GM21723 (cell line): ENCODE measurements at regions not wholly inside any gene's neighbourhood (a gene's known extent, or its start where the extent isn't known, plus 50 kb on each side); places are given as distances from the start of the nearest gene placed in this dataset.
"Not testable (repeated sequence)": the region's sequence is repeated elsewhere in the genome, so short reads cannot be mapped to it uniquely, and the experiment has no call there.

Experiments
- ATAC-seq: cut with Tn5 transposase; IDR thresholded peaks from one replicate; pipeline ENCODE4 v1.9.1; 2021; ENCODE audit warnings: mild to moderate bottlenecking, moderate library complexity; ENCODE audit not compliant: unreplicated experiment

DNA sequence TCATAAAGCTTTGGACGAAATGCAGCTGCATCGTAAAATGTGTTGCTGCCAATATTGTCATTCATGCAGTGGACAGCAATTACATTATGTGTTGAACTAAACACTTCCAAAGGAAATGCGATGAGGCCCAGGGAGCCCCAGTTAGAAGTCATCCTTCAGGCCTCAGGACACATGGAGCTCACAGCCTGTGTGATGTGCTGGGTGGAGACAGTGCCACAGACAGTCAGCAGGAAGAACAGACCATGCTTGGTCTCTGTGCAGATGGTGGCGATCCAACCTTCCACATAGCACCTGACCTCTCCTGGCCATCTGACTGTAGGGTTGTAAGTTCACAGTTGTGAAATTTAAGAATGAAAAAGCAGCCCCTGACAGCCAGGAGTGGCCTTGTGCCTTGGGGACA, 118.3 kb upstream of the ALKAL2 start:
- ATAC-seq = no peak

- ATAC-seq = no peak
Measured at GRCh38 chr2:404581-404980, 116.7 kb upstream of the ALKAL2 start.

DNA sequence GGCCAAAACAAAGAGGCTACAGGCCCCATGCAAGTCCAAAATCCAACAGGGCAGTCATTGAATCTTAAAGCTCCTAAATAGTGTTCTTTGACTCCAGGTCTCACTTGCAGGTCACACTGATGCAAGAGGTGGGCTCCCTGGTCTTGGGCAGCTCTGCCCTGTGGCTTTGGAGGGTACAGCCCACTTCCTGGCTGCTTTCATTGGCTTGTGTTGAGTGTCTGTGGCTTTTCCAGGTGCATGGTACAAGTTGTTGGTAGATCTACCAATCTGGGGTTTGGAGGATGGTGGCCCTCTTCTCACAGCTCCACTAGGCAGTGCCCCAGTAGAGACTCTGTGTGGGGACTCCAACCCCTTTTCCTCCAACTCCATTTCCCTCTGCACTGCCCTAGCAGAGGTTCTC, 115.8 kb upstream of the ALKAL2 start:
- ATAC-seq = no peak

DNA sequence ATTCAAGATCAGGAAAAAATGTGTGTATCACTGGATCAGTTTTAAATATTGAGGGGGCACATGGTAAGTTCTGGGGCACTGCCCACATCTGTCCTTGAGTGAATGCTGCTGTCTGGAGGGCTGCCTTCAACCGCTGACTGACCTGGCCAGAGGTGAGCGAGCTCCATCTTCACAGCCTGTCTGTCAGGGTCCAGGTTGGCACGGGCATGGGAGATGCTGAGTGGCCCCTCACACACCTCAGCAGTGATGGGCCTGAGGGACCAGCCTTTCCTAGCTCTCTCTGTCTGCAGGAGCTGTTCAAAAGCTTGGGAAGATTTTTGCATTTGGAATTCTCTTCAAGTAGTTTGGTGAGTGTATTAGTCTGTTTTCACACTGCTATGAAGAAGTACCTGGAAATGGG, 114.8 kb upstream of the ALKAL2 start:
- ATAC-seq = no peak

DNA sequence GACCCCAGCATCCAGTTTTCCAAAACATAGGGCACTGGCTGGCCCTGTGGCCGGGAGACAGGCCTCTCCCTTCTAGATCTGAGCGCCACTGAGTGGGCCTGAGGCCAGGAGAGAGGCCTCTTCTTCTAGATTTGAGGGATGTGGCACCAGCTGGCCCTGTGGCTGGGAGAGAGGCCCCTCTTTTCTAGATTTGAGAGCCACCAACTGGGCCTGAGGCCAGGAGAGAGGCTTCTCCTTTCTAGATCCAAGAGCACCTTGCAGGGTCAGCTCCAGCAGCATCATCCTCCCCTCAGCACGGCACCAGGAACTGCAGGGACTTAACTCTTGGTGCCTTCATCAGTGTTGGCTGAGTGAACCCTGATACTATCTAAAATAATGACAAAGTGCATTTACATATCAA, 114.3 kb upstream of the ALKAL2 start:
- no peak for ATAC-seq

DNA sequence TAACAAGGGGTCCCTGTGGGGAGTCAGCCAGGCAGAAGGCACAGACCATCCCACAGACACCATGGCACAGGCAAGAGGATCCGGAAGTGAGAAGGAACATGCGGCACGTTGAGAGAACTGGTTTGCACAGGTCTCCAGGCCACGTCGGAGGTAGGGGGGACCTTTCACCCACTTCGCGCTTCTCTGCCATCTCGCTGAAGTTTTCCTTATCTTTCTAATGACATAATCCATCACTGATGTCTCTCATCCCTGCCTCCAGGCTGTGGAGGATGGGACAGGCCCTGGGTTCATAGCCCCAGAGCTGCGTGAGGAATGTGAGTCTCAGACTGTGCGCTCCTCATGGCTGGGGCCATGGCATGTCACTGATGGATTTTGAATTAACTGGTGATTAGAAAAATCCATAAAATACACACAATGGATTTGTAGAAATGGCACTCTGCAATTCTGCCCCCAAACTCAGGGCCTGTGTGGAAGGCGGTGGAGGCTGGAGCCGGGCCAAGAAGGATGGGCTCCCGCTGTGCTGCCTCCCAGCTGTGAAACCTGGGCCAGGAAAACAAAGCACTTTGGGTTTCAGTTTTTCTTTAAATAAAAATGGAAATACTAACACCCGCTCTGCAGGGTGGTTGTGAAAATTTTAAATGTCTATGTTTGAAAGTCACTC, 113.3 kb upstream of the ALKAL2 start:
- ATAC-seq = no peak

DNA sequence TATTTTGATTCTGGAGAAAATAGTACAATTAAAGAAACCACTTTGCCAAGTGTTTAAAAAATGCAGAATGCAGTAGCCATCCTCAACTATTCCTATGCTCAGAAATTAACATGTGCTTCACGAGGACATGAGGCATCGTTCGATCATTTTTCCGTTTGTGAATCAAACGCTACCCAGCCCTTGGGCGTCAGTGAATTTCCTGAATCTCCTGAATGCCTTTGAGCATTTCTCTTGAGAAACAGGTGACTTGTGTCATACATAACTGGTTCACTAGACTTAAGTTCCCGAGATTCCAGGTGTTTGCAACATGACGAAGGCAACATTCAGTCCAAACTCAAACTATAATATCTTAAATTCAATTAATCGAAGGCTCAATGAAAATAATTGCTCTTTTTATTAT, 110.0 kb upstream of the ALKAL2 start:
- no peak for ATAC-seq

GRCh38 chr2:397521-397920, 109.6 kb upstream of the ALKAL2 start:
- no peak for ATAC-seq

- ATAC-seq = no peak
Measured at GRCh38 chr2:396903-397302, 109.0 kb upstream of the ALKAL2 start.

- ATAC-seq = no peak
Measured at GRCh38 chr2:395886-396285, 108.0 kb upstream of the ALKAL2 start.

- ATAC-seq = no peak
Measured at GRCh38 chr2:393711-394696, 106.1 kb upstream of the ALKAL2 start.

DNA sequence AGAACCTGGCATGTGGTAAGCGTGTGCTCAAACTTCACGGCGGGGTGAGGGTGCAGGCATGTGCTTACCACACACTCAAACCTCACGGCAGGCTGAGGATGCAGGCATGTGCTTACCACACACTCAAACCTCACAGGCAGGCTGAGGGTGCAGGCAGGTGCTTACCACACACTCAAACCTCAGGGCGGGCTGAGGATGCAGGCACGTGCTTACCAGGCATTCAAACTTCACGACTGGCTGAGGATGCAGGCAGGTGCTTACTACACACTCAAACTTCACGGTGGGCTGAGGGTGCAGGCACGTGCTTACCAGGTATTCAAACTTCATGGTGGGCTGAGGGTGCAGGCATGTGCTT, 105.0 kb upstream of the ALKAL2 start:
- ATAC-seq = no peak

GRCh38 chr2:392181-392925, 104.5 kb upstream of the ALKAL2 start:
- ATAC-seq = no peak

DNA sequence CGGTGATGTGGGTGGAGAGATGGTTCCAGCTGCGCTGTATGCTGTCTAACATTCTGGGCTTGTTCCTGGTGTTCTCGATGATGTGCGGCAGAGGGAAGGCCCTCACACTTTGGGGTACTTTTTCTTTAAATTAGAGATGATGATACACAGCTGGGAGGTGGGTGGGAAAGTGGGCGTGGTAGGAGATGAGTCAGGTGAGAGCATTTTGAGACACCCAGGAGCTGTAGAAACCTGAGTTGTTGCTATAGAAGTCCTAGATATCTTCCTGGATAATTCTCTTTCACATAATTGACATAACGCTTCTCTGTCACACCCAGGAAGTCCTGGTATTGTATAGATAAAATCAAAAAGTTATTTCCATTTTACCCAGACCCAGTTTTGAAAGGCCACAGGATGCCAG, 103.8 kb upstream of the ALKAL2 start:
- no peak for ATAC-seq

- no peak for ATAC-seq
Measured at GRCh38 chr2:390959-391358, 103.1 kb upstream of the ALKAL2 start.

- not testable (repeated sequence) for ATAC-seq
Measured at GRCh38 chr2:389985-390384, 102.1 kb upstream of the ALKAL2 start.

- ATAC-seq = not testable (repeated sequence)
Measured at GRCh38 chr2:388752-389151, 100.9 kb upstream of the ALKAL2 start.

GRCh38 chr2:387980-388421, 100.1 kb upstream of the ALKAL2 start:
- ATAC-seq = no peak

GRCh38 chr2:386406-387103, 98.7 kb upstream of the ALKAL2 start:
- ATAC-seq = no peak

- no peak for ATAC-seq
Measured at GRCh38 chr2:385785-386184, 97.9 kb upstream of the ALKAL2 start.

DNA sequence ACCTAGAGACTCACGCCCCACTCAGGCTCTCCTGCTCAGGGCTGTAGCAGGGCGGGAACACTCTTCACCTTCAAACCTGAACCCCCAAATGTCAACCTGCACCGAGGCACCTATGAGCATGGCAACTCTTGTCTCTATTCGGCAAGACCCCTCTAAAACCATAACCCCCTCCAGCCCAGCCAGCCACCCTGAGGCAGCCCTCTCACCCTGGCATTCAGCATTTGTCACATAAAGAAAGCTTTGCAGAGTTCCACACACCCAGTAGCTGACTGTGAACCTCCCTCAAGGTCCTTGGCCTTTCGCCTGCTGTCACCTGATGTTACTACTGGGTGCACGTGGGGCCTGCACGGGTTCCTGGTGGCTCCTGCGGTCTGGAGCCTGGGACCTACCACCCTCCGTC, 97.2 kb upstream of the ALKAL2 start:
- no peak for ATAC-seq
